Skin of body (tissue), 1 donor: ENCODE measurements at regions not wholly inside any gene's neighbourhood (a gene's known extent, or its start where the extent isn't known, plus 50 kb on each side); places are given as distances from the start of the nearest gene placed in this dataset.

ENCODE experiments used
- DNase-seq: peaks from one replicate; lab custom pipeline; 2025; lab: John Stamatoyannopoulos, UW

- DNase-seq: no peak
Observed at GRCh38 chr4:140316799-140317198, 56.6 kb upstream of the SCOC start.

- no peak for DNase-seq
Observed at GRCh38 chr4:140315970-140316369, 57.5 kb upstream of the SCOC start.

GRCh38 chr4:140315438-140315837 is 58.0 kb upstream of the SCOC start:
- no peak for DNase-seq

GRCh38 chr4:140315019-140315418 is 58.4 kb upstream of the SCOC start:
- no peak for DNase-seq

GRCh38 chr4:140312100-140312499 is 61.3 kb upstream of the SCOC start:
- DNase-seq: no peak

GRCh38 chr4:140311257-140311835 is 62.1 kb upstream of the SCOC start:
- no peak for DNase-seq

GRCh38 chr4:140309124-140309870 is 64.1 kb upstream of the SCOC start:
- DNase-seq: no peak

- DNase-seq: peak; percentile 68
Observed at GRCh38 chr4:140308366-140309123, 64.9 kb upstream of the SCOC start.

- no peak for DNase-seq
Observed at GRCh38 chr4:140305053-140305452, 68.4 kb upstream of the SCOC start.

GRCh38 chr4:140304346-140304745 is 69.1 kb upstream of the SCOC start:
- DNase-seq: no peak

GRCh38 chr4:140302151-140302859 is 71.1 kb upstream of the SCOC start:
- no peak for DNase-seq

- DNase-seq: no peak
Observed at GRCh38 chr4:140300271-140300970, 73.0 kb upstream of the SCOC start.

- no peak for DNase-seq
Observed at GRCh38 chr4:140298001-140298400, 75.4 kb upstream of the SCOC start.

GRCh38 chr4:140297221-140297570 is 76.2 kb upstream of the SCOC start:
- no peak for DNase-seq

- DNase-seq: peak; percentile 50
Observed at GRCh38 chr4:140296335-140297220, 76.9 kb upstream of the SCOC start.

GRCh38 chr4:140293979-140294378 is 79.5 kb upstream of the SCOC start:
- DNase-seq: no peak

- no peak for DNase-seq
Observed at GRCh38 chr4:140291259-140291658, 82.2 kb upstream of the SCOC start.

- DNase-seq: no peak
Observed at GRCh38 chr4:140289486-140289885, 84.0 kb upstream of the SCOC start.

GRCh38 chr4:140286456-140286855 is 87.0 kb upstream of the SCOC start:
- DNase-seq: no peak

- DNase-seq: no peak
Observed at GRCh38 chr4:140284456-140284855, 89.0 kb upstream of the SCOC start.
